GM12874 (cell line): ENCODE measurements at regions not wholly inside any gene's neighbourhood (a gene's known extent, or its start where the extent isn't known, plus 50 kb on each side); places are given as distances from the start of the nearest gene placed in this dataset.

ENCODE experiments used
- CTCF ChIP-seq: IDR thresholded peaks from 2 replicates; pipeline ENCODE4 v1.5.1; 2011; ENCODE audit warnings: low read depth, mild to moderate bottlenecking, control low read depth, low read length, moderate library complexity; ENCODE audit not compliant: insufficient read depth

- TF ChIP-seq CTCF, result no peak
Observed at GRCh38 chr18:24662412-24662821, 202.0 kb downstream of the HRH4 start.

GRCh38 chr18:24663026-24663425 is 202.6 kb downstream of the HRH4 start:
- TF ChIP-seq CTCF, result no peak

- TF ChIP-seq CTCF, result no peak
Observed at GRCh38 chr18:24669015-24669414, 208.6 kb downstream of the HRH4 start.

- no peak for TF ChIP-seq CTCF
Observed at GRCh38 chr18:24669502-24669901, 209.1 kb downstream of the HRH4 start.

- no peak for TF ChIP-seq CTCF
Observed at GRCh38 chr18:24672165-24672941, 211.9 kb downstream of the HRH4 start.

GRCh38 chr18:24674200-24674599 is 213.8 kb downstream of the HRH4 start:
- no peak for TF ChIP-seq CTCF

- no peak for TF ChIP-seq CTCF
Observed at GRCh38 chr18:24674605-24675004, 214.2 kb downstream of the HRH4 start.

- no peak for TF ChIP-seq CTCF
Observed at GRCh38 chr18:24677011-24677410, 216.6 kb downstream of the HRH4 start.
